Fibroblast of skin of back (primary cell): ENCODE measurements at regions not wholly inside any gene's neighbourhood (a gene's known extent, or its start where the extent isn't known, plus 50 kb on each side); places are given as distances from the start of the nearest gene placed in this dataset.

ENCODE experiments used
- DNase-seq: peaks from one replicate; pipeline ENCODE4 v3.0.0-alpha.2; 2013

DNA sequence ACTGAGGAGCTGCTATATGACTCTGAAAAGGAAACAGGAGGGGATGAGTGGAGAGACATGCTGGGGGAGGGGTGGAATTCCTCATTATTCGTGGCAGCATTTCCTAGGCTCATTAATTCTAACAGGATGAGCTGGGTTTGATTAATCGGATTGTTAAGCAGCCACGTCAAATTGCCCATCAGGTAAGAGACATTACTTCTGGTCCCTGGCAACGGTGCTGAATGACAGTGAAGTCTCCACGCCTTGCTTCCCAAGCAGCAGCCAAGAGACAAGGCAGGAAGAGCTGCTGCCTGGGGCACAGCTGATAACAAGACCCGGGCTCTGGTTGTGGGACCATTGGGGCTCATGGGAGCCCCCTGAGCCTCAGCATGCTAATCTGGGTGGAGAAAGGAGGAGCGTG, 86.6 kb downstream of the MARCHF4 start:
- no peak for DNase-seq

GRCh38 chr2:216284708-216285107, 87.6 kb downstream of the MARCHF4 start:
- no peak for DNase-seq

GRCh38 chr2:216283038-216283900, 89.0 kb downstream of the MARCHF4 start:
- DNase-seq: no peak

DNA sequence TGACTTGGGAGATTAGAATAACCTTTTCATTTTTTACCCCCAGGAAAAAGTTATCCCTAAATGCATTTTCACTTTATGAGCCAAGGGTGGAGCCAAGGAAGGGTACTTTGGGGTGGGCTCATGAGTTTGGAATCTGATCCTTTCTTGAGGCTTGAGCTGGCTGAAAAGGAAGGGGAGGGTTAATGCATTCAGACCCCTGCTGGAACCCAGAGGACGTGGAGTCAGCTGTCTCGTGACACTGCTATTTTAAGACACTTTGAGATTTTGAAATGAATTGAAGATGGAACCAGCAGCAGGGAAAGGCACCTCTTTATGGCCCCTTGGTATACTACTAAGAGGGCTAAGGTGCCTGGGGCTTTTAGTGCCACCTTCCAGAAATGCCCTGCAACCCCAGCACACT, 90.4 kb downstream of the MARCHF4 start:
- peak; percentile 36 for DNase-seq

DNA sequence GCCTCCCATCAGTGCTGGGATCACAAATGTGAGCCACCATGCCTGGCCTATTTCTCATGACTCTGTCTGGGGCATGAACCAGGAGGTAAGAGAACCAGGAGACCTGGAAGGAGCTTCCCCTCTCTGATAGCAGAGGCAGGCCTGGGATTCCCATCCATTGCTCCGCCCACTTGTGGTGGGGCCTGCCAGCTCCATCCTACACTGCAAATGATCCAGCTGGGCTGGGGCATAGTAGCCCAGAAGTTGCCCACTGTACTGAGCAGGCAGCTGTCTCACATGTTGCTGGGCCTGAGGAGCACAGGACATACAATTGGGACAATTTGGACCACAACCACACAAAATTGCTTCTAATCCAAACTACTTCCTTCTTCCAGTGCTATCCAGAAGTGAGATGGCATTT, 91.0 kb downstream of the MARCHF4 start:
- no peak for DNase-seq

GRCh38 chr2:216279459-216279858, 92.8 kb downstream of the MARCHF4 start:
- peak; percentile 40 for DNase-seq

- DNase-seq: no peak
Measured at GRCh38 chr2:216279031-216279430, 93.3 kb downstream of the MARCHF4 start.

DNA sequence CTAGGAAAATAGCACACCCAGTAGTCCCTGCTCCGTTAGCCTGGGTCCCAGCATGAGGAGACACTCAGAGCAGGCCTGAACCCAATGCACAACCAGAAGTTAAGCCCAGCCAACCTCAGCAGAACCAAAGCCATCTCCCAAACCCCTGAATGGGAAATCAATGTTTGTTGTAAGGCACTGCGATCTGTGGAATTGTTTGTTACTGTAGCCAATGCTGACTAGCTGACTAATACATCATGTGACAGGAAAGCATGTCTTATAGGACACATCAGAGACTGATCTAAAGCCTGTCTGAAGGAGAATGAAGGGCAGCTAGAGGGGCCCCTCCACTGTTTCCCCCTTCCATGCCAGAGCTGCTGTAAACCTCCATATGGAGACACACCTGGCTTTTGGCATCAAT, 96.4 kb downstream of the MARCHF4 start:
- no peak for DNase-seq

GRCh38 chr2:216274194-216274840, 98.0 kb downstream of the MARCHF4 start:
- peak; percentile 35 for DNase-seq

- DNase-seq: no peak
Measured at GRCh38 chr2:216261042-216261537, 111.2 kb downstream of the MARCHF4 start.

DNA sequence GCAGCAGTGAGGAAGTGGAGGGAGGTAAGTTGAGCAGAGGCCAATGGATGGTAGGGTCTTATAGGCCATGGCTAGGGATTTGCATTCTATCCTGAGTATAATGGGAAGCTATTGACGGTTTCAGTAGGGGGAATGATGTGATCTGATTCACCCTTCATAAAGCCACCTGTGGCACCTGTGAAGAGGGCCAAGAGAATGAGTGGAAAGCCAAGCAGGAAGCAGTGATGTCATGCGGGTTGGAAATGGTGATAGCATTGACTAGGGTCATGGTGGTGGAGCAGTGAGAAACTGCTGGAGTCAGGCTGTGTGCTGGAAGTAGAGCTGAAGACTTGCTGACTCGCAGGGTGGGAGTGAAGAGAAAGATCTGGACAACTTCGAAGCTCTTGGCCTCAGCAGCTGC, 111.7 kb downstream of the MARCHF4 start:
- DNase-seq: no peak

GRCh38 chr2:216259081-216259480, 113.2 kb downstream of the MARCHF4 start:
- DNase-seq: no peak

GRCh38 chr2:216257089-216257488, 115.2 kb downstream of the MARCHF4 start:
- no peak for DNase-seq
